ENCODE measurements at regions not wholly inside any gene's neighbourhood (a gene's known extent, or its start where the extent isn't known, plus 50 kb on each side); places are given as distances from the start of the nearest gene placed in this dataset.
"Not testable (repeated sequence)": the region's sequence is repeated elsewhere in the genome, so short reads cannot be mapped to it uniquely, and the experiment has no call there.

DNA sequence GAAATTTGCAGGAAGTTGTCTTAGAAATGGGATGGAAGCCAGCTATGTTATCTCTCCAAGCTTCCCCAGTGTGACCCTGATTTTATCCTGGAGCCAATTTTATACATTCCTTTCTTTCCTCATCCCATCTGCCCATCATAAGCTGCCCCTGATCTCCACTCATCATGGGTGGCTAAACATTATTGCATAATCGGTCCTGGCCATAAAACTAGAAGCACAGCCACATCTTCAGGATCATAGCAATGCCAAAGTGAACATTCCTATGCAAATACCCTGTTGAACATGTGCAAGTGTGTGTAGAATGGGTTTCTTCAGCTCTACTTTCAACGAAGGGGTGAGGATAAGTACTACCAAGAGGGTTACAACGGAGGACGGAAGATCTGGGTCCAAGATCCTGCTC is 50.6 kb upstream of the COG2 start:
- DNase-seq, result no peak

DNA sequence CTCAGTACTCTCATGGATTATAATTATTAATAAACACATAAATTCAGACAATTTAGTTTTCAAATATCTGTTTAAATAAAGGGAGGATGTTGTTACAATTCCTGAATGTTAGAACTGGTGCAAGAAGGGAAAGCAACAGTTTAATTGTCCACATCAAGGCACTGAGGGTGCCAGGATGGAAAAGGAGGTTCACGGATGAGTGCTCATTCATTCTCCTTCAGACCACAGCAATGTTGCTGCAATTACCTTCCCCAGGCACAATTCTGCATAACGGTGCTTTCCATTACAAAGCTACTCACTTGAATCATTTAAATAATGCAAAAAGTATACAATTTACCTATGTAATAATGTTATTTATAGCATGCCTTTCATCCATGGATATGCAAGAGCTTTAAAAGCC is 52.3 kb upstream of the COG2 start:
- no peak for DNase-seq

DNA sequence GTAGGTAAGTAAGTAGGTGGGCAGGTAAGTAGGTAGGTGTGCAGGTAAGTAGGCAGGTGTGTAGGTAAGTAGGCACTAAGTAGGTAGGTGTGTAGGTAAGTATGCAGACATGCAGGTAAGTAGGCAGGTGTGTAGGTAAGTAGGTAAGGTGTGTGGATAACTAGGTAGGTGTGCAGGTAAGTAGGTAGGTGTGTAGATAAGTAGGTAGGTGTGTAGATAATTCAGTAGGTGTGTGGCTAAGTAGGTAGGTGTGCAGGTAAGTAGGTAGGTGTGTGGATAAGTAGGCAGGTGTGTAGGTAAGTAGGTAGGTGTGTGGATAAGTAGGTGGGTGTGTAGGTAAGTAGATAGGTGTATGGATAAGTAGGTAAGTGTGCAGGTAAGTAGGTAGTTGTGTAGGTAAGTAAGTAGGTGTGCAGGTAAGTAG is 53.9 kb upstream of the COG2 start:
- DNase-seq, result no peak

DNA sequence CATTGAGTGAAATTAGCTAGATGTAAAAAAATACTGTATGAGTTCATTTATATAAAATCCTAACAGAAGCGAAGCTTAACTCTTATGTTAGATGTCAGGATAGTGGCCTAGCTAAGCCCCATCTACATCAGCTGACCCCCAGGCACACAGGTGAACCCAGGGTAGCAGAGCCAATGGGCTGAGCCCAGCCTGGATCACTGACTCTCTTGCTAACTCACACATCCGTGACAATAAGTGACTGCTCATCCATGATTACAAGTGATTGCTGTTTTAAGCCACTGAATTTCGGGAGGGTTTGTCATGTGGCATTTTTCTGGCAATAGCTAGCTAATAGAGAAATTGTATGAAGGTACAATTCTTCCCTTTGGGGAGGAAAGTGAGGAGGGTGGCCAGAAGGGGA is 55.2 kb upstream of the COG2 start:
- no peak for DNase-seq

DNA sequence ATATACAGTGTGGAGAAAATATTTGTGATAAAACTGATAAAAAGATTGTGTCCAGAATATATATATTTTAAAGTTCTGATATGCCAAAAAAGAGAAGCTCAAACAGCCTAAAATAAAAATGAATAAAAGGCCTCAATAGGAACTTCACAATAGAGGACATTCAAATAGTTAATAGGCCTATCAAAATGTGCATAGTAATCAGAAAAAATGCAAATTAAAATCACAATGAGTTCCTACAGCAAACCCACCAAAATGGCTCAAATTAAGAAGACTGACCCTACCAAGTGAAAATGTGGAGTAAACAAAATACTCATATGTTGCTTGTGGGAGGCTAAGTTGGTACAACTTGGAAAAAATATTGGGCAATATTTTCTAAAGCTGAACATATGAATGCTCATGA is 57.6 kb upstream of the COG2 start:
- no peak for DNase-seq

DNA sequence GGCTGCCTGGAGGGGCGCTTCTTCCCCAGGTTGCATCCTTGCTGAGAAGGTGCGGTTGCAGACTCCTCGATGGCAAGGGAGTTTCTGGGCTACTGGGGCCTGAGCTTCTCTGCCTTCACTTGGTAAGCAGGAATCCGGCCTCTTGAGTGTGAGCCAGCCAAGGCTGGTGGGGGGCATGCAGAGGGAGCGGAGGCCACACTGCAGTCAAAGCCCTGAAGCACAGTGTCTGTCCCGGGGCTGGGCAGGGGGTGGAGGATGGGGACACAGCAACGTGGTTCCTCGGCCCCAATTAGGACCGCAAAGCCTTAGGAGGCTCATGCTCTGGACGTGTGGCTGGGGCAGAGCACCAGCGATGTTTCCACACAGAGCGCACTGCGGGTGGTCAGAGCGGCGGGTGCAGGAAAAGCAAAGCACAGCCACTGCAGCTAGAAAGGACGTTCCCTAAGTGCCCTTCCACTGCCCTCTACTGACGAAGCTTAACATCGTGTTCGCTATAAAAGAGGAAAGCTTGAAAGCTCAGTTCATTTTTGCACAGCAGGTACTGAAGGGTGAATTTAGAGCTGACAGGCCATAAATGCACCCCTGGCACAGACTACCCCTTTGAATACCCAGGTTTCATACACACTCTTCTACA is 60.7 kb upstream of the COG2 start:
- DNase-seq, result peak; percentile 77

DNA sequence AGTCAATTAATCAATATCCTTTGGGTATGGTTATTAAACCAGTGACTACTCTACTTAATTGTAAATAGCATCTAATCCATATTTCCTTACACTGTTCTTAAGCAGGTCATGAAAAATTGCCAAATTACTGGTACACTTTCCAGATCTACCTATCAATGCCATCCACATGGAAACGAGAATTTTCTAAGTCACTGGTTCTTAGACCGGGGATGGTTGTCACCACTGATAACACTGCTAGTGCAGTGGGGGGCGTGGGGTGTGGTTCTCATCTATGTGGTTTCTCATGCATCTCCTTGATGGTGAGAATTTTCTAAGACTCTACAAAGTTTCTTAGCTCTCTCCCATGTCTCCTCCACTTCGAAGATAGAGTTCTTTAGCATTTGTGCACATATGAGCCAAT is 63.7 kb upstream of the COG2 start:
- DNase-seq, result no peak

DNA sequence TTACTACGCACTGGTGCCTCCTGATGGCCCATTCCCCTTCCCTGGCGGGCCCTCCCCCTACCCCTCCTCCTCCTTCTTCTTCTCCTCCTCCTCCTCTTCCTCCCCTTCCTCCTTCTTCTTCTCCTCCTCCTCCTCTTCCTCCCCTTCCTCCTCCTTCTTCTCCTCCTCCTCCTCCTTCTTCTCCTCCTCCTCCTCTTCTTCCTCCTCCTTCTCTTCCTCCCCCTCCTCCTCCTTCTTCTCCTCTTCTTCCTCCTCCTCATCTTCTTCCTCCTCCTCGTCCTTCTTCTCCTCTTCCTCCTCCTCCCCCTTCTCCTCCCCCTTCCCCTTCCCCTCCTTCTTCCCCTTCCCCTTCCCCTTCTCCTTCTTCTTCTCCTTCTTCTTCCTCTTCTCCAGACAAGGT is 64.7 kb upstream of the COG2 start:
- no peak for DNase-seq

DNA sequence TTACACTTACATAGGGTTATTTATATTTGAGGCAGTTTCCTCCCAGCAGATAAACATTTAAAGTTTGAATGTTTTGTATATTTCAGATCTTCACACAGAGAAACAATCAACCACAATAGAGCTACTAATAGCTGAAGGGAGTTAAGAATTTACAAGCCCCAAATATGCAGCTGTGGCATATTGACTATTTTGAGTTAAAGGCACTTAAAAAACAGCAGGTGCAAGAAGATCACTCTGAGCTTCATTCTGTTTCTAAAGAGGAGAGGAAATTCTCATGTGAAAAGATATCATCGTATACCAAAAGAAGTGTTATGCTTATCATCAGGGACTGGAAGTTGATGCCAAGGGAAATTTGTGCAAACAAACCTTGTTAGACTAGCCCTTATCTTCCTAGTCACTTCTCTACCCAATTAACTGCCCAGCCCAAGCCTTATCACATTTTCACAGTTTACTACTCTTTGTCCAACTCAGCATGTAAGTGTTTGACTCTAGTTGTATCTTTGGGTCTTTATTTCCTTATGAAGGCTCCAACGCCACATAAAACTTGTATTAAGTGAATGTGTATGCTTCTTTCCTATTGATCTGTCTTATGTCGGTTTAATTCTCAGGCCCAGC is 66.3 kb upstream of the COG2 start:
- DNase-seq, result no peak

DNA sequence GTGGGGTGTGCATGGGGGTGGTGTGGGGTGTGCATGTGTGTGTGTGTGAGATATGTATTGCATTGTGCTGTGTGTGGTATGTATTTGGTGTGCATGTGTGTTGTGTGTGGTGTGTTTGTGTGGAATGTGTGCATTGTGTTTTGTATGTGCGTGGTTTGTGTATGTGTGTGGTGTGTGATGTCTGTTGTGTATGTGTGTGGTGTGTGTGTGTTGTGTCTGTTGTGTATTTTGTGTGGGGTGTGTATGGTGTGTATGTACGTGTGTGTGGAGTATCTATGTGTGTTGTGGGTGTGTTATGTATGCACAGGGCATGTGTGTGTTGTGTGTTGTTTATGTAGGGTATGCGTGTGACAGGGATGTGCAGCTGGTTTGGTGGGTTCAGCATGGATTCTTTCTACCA is 67.8 kb upstream of the COG2 start:
- DNase-seq, result no peak

DNA sequence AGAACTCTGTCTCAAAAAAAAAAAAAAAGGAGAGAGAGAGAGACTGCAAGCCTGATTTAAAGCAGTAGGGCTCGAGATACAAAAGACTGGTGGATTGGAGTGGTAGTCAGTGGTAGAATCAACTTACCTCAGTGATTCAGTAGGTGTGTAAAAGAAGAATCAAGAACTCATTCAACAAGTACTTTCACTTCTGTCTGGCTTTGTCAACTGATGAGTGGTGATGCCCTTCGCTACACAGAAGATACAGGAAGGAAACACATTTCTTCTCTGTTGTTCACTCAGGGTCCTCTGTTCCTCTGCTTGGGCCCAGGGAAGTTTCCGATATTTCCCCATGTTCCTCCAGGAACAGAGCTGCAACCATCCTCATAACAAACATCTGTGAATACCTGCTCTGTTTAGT is 68.6 kb upstream of the COG2 start:
- DNase-seq, result no peak

DNA sequence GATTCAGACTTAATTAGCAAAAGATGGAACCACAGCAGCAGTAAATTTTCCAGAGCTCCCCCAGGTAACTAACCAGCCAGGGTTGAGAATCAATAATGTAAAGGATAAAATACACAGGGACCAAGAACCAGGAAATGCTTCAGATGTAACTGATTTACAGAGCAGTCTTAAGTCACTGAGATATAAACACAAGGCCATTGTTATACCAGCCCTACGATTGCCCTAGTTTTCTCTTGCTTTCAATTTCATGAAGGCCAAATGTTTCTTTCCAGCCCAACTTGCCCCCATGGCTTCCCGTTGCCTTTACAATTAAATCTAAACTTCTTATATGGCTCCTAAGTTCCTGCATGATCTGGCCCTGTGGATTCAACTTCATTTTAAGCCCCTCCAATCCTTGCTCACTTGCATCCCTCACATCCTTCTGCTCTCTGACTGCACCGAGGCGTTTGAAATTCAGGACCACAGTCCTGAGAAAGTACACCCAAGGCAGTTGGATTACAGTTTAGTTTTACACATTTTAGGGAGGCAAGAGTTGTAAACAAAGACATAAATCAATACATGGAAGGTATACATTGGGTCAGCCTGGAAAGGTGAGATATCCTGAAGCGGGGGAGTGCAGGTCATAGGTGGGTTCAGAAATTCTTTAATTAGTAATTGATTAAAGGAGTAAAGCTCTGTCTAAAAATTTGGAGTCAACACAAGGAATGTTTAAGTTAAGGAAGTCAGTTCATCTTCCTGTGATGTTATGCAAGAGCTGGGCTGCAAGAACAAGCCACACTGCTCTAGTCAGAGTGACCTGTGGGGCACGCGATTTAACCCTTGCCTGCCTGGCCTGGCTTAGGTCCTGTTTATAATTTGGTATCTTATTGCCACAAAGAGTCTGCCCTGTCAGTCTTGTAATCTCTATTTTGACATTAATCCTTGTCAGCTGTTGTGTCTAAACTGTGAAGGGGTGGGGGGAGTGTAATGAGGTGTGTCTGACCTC is 69.9 kb upstream of the COG2 start:
- DNase-seq, result no peak

DNA sequence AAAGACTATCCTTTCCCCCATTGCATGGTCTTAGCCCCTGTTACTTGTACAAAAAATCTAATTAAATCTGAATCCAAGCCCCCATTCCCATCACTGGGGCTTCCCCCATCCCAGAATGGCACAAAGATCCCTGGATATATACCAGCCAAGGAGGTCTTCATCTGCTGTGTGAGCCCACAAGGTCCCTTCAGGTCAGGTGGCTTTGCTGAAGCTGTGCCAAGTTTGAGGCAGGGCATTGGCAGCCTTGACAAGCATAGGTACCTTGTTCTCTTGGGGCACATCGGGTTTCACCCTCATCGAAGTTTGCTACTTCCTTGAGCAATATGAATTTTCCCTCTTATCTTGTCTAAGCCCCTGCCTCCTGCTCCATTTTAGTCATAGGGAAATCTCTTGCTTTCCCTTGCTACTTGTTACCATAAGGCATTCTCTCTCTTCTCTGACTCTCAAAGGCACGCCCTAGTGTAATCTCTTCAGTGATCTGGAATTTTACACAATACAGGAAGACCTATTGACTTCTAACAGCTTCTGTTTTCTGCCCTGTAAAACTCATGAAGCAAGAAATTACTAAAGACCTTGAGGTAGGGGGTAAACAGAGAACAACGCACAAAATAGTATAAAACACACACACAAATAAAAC is 71.4 kb upstream of the COG2 start:
- DNase-seq, result no peak

DNA sequence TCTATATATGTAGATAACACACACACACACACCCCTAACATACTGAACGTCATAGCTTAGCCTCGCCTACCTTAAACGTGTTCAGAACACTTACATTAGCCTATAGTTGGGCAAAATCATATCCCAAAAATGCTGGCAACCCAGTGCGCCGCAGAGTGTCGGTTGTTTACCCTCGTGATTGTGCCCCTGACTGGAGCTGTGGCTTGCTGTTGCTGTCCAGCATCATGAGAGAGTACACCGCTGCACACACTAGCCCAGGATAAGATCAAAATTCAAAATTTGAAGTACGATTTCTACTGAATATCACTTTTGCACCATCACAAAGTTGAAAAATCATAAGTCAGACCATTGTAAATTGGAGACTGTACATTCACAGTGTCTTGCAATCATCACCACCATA is 73.1 kb upstream of the COG2 start:
- no peak for DNase-seq

DNA sequence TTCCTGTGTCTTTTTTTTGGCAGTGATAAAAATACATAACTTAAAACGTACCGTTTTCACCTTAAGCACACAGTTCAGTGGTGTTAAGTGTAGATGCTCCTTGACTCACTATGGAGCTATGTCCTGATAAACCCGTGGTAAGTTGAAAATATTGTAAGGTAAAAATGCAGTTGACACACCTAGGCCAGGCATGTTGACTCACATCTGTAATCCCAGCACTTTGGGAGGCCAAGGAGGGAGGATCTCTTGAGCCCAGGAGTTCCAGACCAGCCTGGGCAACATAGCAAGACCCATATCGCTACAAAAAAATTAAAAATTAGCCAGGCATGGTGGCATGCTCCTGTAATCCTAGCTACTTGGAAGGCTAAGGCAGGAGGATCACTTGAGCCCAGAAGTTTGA is 73.6 kb upstream of the COG2 start:
- no peak for DNase-seq

DNA sequence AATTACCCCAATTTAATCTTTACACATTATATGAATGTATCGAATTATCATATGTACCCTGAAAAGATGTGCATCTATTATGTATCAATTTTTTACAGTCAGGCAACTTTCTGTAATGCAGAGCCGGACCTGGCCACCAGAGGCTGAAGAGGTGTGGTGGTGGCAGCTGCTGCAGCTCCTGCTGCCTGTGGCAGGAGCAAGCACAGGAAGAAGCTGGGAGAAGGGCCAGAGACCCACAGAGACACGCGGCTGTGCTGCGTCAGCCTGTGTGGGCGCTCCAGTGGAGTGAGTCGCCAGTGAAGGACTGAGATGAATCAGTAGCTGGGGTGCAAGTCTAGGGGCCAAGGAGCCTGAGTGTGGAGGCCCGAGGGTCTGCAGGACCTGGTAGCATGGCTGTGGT is 74.3 kb upstream of the COG2 start:
- peak; percentile 44 for DNase-seq

DNA sequence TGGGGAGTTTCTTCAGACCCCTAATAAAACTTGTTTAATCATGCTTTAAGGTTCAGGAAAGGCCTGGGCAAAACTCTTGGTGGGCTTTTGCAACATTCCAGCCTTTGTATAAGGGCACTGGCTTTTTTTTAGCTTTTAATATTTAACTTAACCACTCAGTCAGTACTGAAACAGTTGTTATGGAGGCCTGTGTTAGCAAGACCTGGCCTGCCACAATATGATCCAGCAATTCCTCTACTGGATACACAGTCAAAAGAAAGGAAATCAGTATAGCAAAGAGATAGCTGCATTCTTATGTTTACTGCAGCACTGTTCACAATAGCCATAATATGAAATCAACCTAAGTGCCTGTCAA is 75.1 kb upstream of the COG2 start:
- DNase-seq, result no peak

DNA sequence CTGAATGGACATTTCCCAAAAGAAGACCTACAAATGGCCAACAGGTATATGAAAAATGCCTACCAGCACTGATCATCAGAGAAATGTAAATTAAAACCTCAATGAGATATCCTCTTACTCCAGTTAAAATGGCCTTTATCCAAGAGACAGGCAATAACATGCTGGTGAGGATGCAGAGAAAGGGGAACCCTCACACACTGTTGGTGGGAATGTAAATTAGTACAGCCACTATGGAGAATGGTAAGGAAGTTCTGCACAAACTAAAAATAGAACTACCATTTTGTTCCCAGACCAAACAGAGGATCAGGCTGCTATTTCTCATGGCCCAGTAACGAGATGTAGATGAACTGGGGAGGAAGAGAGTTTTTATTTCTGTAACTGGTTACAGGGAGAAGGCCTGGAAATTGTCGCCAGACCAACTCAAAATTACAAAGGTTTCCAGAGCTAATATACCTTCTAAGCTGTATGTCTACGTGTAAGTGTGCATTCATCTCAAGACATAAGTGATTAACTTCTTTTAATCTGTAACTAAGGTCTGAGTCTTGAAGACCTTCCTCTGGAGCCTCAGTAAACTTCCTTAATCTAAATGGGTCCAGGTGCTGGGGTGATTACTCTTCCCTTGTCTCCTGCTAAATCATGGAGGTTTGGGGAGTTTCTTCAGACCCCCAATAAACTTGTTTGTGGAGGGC is 75.6 kb upstream of the COG2 start:
- DNase-seq, result not testable (repeated sequence)

DNA sequence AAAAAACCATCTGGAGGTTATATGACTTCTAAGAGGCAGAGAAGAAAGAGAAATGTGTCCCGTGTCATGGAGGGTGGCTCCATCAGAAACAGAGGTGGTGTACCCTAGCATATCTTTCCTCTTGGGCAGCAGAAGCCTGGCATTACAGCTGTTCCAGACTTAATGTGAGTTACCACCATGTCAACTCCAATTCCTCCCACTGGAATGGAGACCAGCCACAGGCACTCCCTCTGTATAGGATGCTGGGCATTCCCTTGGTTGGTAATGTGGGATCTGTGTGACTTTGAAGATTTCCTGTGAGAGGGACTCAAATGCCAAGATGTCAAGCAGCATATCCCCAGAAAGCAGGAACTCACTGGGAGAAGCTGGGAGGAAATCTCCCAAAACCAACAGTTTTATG is 77.1 kb upstream of the COG2 start:
- no peak for DNase-seq

DNA sequence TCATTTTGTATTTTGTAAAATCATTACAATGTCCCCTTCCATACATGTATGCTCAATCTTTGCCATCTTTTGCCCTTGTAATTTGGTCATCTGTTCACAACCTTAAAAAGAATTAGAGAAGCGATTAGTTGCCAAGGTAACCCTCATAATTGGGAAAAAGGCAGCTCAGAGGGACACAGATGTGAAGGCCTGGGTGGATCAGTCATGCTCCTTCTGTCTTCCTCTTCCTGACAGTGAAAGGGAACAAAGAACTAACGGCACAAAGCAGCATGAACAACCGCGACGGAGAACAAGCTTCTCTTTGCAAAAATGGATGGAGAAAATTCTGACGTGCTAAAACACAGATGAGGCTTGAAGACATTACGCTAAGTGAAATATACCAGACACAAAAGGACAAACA is 78.7 kb upstream of the COG2 start:
- DNase-seq, result peak; percentile 47

DNA sequence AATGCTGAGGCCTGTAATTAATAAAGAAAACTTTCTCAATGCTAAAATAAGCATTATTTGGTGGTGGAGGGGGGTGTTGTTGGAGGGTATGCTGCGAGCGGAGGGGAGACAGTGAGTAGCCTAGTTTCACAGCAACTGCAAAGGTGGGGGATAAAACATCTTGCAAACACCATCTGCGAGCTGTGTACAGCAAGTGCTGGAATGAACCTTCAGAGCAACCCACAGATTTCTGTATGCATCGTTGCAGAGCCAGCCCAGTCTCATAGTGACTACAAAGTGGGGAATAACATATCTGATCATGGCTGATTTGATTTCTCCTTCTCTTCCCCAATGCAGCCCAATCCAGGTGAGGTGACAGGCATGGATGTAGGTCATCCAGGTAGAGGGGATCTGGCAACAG is 80.7 kb upstream of the COG2 start:
- no peak for DNase-seq

DNA sequence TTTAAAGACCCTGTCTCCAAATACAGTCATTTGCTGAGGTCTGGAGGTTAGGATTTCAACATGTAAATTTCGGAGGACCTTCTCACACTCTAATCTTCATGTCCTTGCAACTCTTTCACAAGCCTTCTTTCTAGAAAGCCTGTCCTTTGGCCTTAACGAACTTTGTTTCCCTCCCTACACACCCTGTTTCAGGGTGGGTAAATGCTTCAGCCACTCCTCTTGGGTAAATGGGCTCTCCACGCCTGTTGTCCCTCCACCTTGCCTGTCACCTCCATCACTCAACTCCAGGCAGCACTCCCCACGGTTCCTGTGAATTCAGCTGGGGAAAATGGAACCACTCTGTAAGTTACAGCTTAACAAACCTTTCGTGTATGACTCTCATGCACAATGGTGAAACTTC is 84.0 kb upstream of the COG2 start:
- no peak for DNase-seq

DNA sequence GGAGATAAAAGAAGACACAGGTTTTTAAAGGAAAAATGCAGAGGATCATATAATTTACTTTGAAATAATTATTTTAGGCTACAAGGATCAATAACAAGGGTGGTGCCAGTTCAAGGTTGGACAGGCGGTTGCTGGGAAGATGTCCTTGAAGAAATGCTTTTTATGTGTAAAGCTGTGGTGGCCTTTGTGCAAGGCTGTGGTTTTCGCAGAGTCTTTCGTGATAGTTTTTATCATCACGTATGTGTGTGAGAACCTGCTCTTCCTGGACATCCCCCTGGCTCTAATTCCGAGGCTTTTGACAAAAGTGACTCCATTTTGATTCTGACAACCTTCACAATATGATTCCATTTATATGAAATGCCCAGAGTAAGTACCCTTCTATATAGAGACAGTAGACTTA is 85.8 kb upstream of the COG2 start:
- no peak for DNase-seq
